ENCODE measurements at regions not wholly inside any gene's neighbourhood (a gene's known extent, or its start where the extent isn't known, plus 50 kb on each side); places are given as distances from the start of the nearest gene placed in this dataset.

GRCh38 chr17:33640629-33641028, 347.5 kb upstream of the ASIC2 start:
- Histone ChIP-seq H3K27ac (ENCODE audit: low read depth, low read length) (no peak overlapping the region), H3K79me2 (ENCODE audit: insufficient read depth, low read length) (no peaks in the 10 kb centered on the region), H2AFZ (ENCODE audit: low read length) (no peak overlapping the region), H3K9me3 (ENCODE audit: low read depth, low read length) (no peaks in the 10 kb centered on the region), H3K4me1 (ENCODE audit: insufficient read depth, low read length) (no peaks in the 10 kb centered on the region), H3K4me2 (ENCODE audit: insufficient read depth, low read length) (no peak overlapping the region), H3K4me3 (ENCODE audit: insufficient read depth, low read length) (no peak overlapping the region), H3K27me3 (ENCODE audit: insufficient read depth, low read length) (no peaks in the 10 kb centered on the region), H4K20me1 (ENCODE audit: insufficient read depth, low read length) (no peaks in the 10 kb centered on the region), H3K36me3 (ENCODE audit: insufficient read depth, low read length) (no peaks in the 10 kb centered on the region)
- TF ChIP-seq CTCF (IDR thresholded peaks at IDR 0.05; ENCODE audit: extremely low read depth, low read depth, low read length): no peak
- no peak for DNase-seq (ENCODE audit: insufficient read length, low spot score, missing footprints)

GRCh38 chr17:33642002-33642401, 348.9 kb upstream of the ASIC2 start:
- no peaks in the 10 kb centered on the region for H3K4me1 ChIP-seq (ENCODE audit: insufficient read depth, low read length)
- no peaks in the 10 kb centered on the region for H3K9me3 ChIP-seq (ENCODE audit: low read depth, low read length)
- no peaks in the 10 kb centered on the region for H3K27me3 ChIP-seq (ENCODE audit: insufficient read depth, low read length)
- no peaks in the 10 kb centered on the region for H4K20me1 ChIP-seq (ENCODE audit: insufficient read depth, low read length)
- H3K4me3 ChIP-seq (ENCODE audit: insufficient read depth, low read length): no peak overlapping the region
- no peak for DNase-seq (ENCODE audit: insufficient read length, low spot score, missing footprints)
- H3K36me3 ChIP-seq (ENCODE audit: insufficient read depth, low read length): no peaks in the 10 kb centered on the region
- no peak overlapping the region for H2AFZ ChIP-seq (ENCODE audit: low read length)
- H3K27ac ChIP-seq (ENCODE audit: low read depth, low read length): no peak overlapping the region
- no peaks in the 10 kb centered on the region for H3K79me2 ChIP-seq (ENCODE audit: insufficient read depth, low read length)
- TF ChIP-seq CTCF (IDR thresholded peaks at IDR 0.05; ENCODE audit: extremely low read depth, low read depth, low read length): no peak
- no peak overlapping the region for H3K4me2 ChIP-seq (ENCODE audit: insufficient read depth, low read length)

- Histone ChIP-seq H2AFZ (ENCODE audit: low read length) (no peak overlapping the region), H3K27me3 (ENCODE audit: insufficient read depth, low read length) (no peaks in the 10 kb centered on the region), H3K79me2 (ENCODE audit: insufficient read depth, low read length) (no peaks in the 10 kb centered on the region), H3K36me3 (ENCODE audit: insufficient read depth, low read length) (no peaks in the 10 kb centered on the region), H4K20me1 (ENCODE audit: insufficient read depth, low read length) (no peaks in the 10 kb centered on the region), H3K9me3 (ENCODE audit: low read depth, low read length) (no peaks in the 10 kb centered on the region), H3K27ac (ENCODE audit: low read depth, low read length) (no peak overlapping the region), H3K4me2 (ENCODE audit: insufficient read depth, low read length) (no peak overlapping the region), H3K4me1 (ENCODE audit: insufficient read depth, low read length) (no peaks in the 10 kb centered on the region), H3K4me3 (ENCODE audit: insufficient read depth, low read length) (no peak overlapping the region)
- no peak for TF ChIP-seq CTCF (IDR thresholded peaks at IDR 0.05; ENCODE audit: extremely low read depth, low read depth, low read length)
- DNase-seq (ENCODE audit: insufficient read length, low spot score, missing footprints): no peak
These were observed 354.9 kb upstream of the ASIC2 start for GRCh38 chr17:33647956-33648355.

GRCh38 chr17:33650304-33650703, 357.2 kb upstream of the ASIC2 start:
- H3K4me2 ChIP-seq (ENCODE audit: insufficient read depth, low read length): no peak overlapping the region
- DNase-seq (ENCODE audit: insufficient read length, low spot score, missing footprints): no peak
- H3K36me3 ChIP-seq (ENCODE audit: insufficient read depth, low read length): no peaks in the 10 kb centered on the region
- no peaks in the 10 kb centered on the region for H3K27me3 ChIP-seq (ENCODE audit: insufficient read depth, low read length)
- no peak overlapping the region for H3K4me3 ChIP-seq (ENCODE audit: insufficient read depth, low read length)
- no peaks in the 10 kb centered on the region for H3K79me2 ChIP-seq (ENCODE audit: insufficient read depth, low read length)
- H3K9me3 ChIP-seq (ENCODE audit: low read depth, low read length): no peaks in the 10 kb centered on the region
- no peak overlapping the region for H2AFZ ChIP-seq (ENCODE audit: low read length)
- no peaks in the 10 kb centered on the region for H4K20me1 ChIP-seq (ENCODE audit: insufficient read depth, low read length)
- H3K27ac ChIP-seq (ENCODE audit: low read depth, low read length): no peak overlapping the region
- no peaks in the 10 kb centered on the region for H3K4me1 ChIP-seq (ENCODE audit: insufficient read depth, low read length)
- no peak for TF ChIP-seq CTCF (IDR thresholded peaks at IDR 0.05; ENCODE audit: extremely low read depth, low read depth, low read length)
